Mammary epithelial cell (primary cell): ENCODE measurements at regions not wholly inside any gene's neighbourhood (a gene's known extent, or its start where the extent isn't known, plus 50 kb on each side); places are given as distances from the start of the nearest gene placed in this dataset.

ENCODE experiments used
- EZH2 ChIP-seq: IDR thresholded peaks from 2 replicates; pipeline ENCODE4 v1.6.1; 2012; ENCODE audit warnings: low read length, inconsistent platforms, borderline replicate concordance
- TF ChIP-seq, protein P1 (sequence below), 2 donors: IDR thresholded peaks in 1 of 2; conservative IDR thresholded peaks in 1 of 2; 2 replicates each; pipeline ENCODE4 v1.5.1; 2011 to 2012; ENCODE audit warnings: inconsistent platforms in 2 of 2, low read length in 2 of 2, mild to moderate bottlenecking in 2 of 2, control low read depth in 1 of 2, low read depth in 1 of 2; ENCODE audit not compliant: insufficient read depth in 1 of 2; ENCODE audit errors: extremely low read depth in 1 of 2

DNA sequence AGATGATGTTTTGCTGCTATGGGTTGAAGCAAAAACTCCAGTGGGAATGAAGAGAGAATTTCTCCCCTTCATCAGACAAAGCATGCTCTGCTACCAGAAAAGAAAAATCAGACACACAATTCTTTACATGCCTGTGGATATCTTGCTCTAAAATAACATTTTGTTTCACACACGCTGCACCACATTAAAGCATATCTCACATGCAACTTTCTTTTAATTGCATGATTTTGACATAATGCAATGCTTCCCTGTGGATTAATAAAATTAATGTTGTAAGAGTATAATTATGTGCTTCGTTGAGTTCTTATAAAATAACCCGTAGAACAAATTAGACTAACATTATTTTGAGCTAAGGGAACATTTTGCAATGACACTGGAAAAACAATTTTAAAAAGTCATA is 2230.7 kb downstream of the PCDH7 start:
- no peak for TF ChIP-seq EZH2
- TF ChIP-seq, protein P1, sequence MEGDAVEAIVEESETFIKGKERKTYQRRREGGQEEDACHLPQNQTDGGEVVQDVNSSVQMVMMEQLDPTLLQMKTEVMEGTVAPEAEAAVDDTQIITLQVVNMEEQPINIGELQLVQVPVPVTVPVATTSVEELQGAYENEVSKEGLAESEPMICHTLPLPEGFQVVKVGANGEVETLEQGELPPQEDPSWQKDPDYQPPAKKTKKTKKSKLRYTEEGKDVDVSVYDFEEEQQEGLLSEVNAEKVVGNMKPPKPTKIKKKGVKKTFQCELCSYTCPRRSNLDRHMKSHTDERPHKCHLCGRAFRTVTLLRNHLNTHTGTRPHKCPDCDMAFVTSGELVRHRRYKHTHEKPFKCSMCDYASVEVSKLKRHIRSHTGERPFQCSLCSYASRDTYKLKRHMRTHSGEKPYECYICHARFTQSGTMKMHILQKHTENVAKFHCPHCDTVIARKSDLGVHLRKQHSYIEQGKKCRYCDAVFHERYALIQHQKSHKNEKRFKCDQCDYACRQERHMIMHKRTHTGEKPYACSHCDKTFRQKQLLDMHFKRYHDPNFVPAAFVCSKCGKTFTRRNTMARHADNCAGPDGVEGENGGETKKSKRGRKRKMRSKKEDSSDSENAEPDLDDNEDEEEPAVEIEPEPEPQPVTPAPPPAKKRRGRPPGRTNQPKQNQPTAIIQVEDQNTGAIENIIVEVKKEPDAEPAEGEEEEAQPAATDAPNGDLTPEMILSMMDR (conservative IDR thresholded peaks at IDR 0.05 in 1 of 2, IDR thresholded peaks at IDR 0.05 in 1 of 2; ENCODE audit: extremely low read depth in 1 of 2, insufficient read depth in 1 of 2, low read depth in 1 of 2, low read length in 2 of 2): no peak
